BJ (cell line): ENCODE measurements at regions not wholly inside any gene's neighbourhood (a gene's known extent, or its start where the extent isn't known, plus 50 kb on each side); places are given as distances from the start of the nearest gene placed in this dataset.

ENCODE experiments used
- CTCF ChIA-PET: fragments of 350-600 bp; formaldehyde crosslinking; extraction: SDS; loops from one replicate; lab custom pipeline; 2021; ENCODE audit warnings: antibody characterized with exemption, inconsistent platforms; lab: Yijun Ruan, JAX
- POLR2A ChIA-PET: fragments of 300-600 bp; sonication (Branson Sonifier 250); formaldehyde crosslinking; extraction: SDS; loops from one replicate; lab custom pipeline; 2021; ENCODE audit warnings: antibody characterized with exemption; lab: Charles Lee
- DNase-seq: peaks from one replicate; pipeline ENCODE4 v3.0.0-alpha.2; 2011; ENCODE audit warnings: low read depth
- H3K27me3 ChIP-seq: 2 replicates; pipeline ENCODE4 v1.6.0; 2011; ENCODE audit warnings: low read length; ENCODE audit not compliant: control insufficient read depth, insufficient read depth
- H3K36me3 ChIP-seq: 2 replicates; pipeline ENCODE4 v1.5.1; 2011; ENCODE audit warnings: low read length; ENCODE audit not compliant: control insufficient read depth, insufficient read depth
- H3K4me3 ChIP-seq: 2 replicates; pipeline ENCODE4 v1.5.1; 2011; ENCODE audit warnings: low read depth, mild to moderate bottlenecking, control low read depth, low read length
- CTCF ChIP-seq: IDR thresholded peaks from 2 replicates; pipeline ENCODE4 v1.5.1; 2011; ENCODE audit warnings: low read depth, mild to moderate bottlenecking, control low read depth, inconsistent platforms, low read length, moderate library complexity; ENCODE audit not compliant: insufficient read depth

GRCh38 chr2:125572660-125573059, 1083.3 kb upstream of the GYPC start:
- no peaks in the 10 kb centered on the region for H3K36me3 ChIP-seq
- CTCF ChIA-PET: no interaction called here

GRCh38 chr2:125573432-125573831, 1082.5 kb upstream of the GYPC start:
- POLR2A ChIA-PET: no interaction called here
- Histone ChIP-seq H3K4me3 (no peak overlapping the region), H3K27me3 (no peaks in the 10 kb centered on the region), H3K36me3 (no peaks in the 10 kb centered on the region)
- CTCF ChIA-PET: no interaction called here
- no peak for DNase-seq
- TF ChIP-seq CTCF: no peak

More at GRCh38 chr2:125572660-125573059, 1083.3 kb upstream of the GYPC start:
- no peak for DNase-seq
- Histone ChIP-seq H3K4me3 (no peak overlapping the region), H3K27me3 (no peaks in the 10 kb centered on the region)
- POLR2A ChIA-PET: no interaction called here
- no peak for TF ChIP-seq CTCF

- Histone ChIP-seq H3K27me3 (no peaks in the 10 kb centered on the region), H3K4me3 (no peak overlapping the region), H3K36me3 (no peaks in the 10 kb centered on the region)
- ChIA-PET POLR2A (no interaction called here), CTCF (interaction anchor here (0.7 kb wide), 1 partner anchor 42 kb away, joined by 3 read pairs; no protein-coding TSS in a partner anchor)
- DNase-seq: no peak
- no peak for TF ChIP-seq CTCF
Measured at GRCh38 chr2:125576558-125576957, 1079.4 kb upstream of the GYPC start.

- Histone ChIP-seq H3K27me3 (no peaks in the 10 kb centered on the region), H3K36me3 (no peaks in the 10 kb centered on the region), H3K4me3 (no peak overlapping the region)
- TF ChIP-seq CTCF: no peak
- ChIA-PET CTCF (no interaction called here), POLR2A (no interaction called here)
- DNase-seq: no peak
Measured at GRCh38 chr2:125581557-125581956, 1074.4 kb upstream of the GYPC start.

GRCh38 chr2:125582516-125582915, 1073.4 kb upstream of the GYPC start:
- CTCF ChIA-PET: no interaction called here
- DNase-seq: no peak
- Histone ChIP-seq H3K27me3 (no peaks in the 10 kb centered on the region), H3K36me3 (no peaks in the 10 kb centered on the region), H3K4me3 (no peak overlapping the region)
- POLR2A ChIA-PET: no interaction called here
- no peak for TF ChIP-seq CTCF
